ENCODE measurements at regions not wholly inside any gene's neighbourhood (a gene's known extent, or its start where the extent isn't known, plus 50 kb on each side); places are given as distances from the start of the nearest gene placed in this dataset.
A peak's percentile ranks its signal among the peaks of the same experiment; 100 is the strongest.

DNA sequence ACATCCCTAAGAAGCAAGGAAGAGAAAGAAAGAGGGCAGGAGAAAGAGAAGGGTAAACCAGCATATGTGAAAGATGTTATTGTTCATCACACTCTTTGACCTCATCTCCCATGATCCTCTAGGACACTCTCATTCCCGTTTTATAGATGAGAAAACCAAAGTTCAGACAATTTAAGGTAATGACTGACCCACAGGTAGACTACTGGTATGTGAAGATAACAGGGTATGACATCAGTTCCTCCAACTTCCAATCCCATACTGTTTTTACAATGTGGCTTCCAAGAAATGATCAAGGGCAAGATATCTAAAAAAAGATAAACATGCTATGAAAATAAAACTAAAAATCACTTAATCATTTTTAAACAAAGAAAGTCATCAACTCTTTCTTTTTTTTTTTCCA, 95.2 kb upstream of the TNFSF4 start:
- Histone ChIP-seq H3K4me3 (no peak overlapping the region), H3K36me3 (replicated peaks in 1 of 2) (no peaks in the 10 kb centered on the region), H3K9me3 (replicated peaks in 1 of 3) (no peaks in the 10 kb centered on the region), H3K4me1 (replicated peaks in 1 of 2) (peaks cover 0 to 33% of the 10 kb centered on the region in 2 donors), H3K27me3 (no peaks in the 10 kb centered on the region), H3K27ac (no peak overlapping the region)
- intact Hi-C loops (cut with DNase I) = no loop called here
- no peak for TF ChIP-seq POLR2A (IDR thresholded peaks at IDR 0.05)
- TF ChIP-seq, protein P1, sequence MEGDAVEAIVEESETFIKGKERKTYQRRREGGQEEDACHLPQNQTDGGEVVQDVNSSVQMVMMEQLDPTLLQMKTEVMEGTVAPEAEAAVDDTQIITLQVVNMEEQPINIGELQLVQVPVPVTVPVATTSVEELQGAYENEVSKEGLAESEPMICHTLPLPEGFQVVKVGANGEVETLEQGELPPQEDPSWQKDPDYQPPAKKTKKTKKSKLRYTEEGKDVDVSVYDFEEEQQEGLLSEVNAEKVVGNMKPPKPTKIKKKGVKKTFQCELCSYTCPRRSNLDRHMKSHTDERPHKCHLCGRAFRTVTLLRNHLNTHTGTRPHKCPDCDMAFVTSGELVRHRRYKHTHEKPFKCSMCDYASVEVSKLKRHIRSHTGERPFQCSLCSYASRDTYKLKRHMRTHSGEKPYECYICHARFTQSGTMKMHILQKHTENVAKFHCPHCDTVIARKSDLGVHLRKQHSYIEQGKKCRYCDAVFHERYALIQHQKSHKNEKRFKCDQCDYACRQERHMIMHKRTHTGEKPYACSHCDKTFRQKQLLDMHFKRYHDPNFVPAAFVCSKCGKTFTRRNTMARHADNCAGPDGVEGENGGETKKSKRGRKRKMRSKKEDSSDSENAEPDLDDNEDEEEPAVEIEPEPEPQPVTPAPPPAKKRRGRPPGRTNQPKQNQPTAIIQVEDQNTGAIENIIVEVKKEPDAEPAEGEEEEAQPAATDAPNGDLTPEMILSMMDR (IDR thresholded peaks at IDR 0.05) = no peak
- 32 to 52% (median 46%) methylated on average over 1 of the region's 1 CpG for WGBS, 4 donors
- DNase-seq = no peak

DNA sequence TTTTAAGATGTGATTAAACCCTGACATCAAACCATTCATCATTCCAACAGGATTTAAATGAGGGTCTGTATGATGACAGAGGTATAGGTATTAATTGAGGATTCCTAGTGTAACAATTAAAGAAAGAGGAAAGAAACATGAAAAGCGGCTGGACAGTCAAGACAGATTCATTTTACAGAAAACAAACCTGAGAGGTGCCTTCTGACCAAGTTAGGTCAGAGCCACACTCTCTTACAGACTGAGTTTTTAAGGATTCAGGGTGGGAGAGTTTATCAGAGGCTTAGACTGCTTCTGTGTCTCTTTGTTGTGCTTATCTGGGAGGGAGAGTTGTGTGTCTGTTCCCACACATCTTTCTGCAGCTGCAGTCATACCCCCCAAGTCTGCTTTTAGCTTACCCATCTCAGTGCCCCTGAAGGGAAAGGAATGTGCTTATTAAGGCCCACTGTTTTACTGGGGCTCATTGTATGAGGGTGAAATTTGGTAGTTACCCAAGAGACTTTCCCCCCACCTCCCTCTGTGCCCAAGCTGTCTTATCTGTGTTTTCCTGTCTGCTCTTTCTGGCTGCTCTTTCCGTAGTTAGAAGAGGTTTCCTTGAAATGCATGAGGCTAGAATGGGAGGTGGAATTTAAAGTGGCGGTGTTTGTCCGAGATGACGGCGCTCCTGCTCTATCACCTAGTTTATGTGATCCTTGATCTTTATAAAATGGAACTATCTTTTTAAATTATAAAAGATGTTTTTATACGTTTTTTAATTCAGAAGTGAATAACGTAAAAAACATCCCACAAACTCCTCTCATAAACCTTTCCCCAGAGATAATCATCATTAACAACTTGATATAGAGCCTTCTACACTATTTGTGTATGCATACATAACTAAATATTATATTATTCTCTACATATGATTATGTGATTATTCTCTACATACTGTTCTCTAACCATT, 96.0 kb upstream of the TNFSF4 start:
- intact Hi-C loops (cut with DNase I) = no loop called here
- 30 to 46% (median 37%) methylated on average over 8 of the region's 8 CpGs for WGBS, 4 donors
- DNase-seq = peak in 4 of 7 donors; percentile 16 to 41 (median 22)
- no peaks in the 10 kb centered on the region for H3K36me3 ChIP-seq (replicated peaks in 1 of 2)
- no peaks in the 10 kb centered on the region for H3K27me3 ChIP-seq
- TF ChIP-seq, protein P1 (IDR thresholded peaks at IDR 0.05) = no peak
- no peak for TF ChIP-seq POLR2A (IDR thresholded peaks at IDR 0.05)
- H3K4me3 ChIP-seq = no peak overlapping the region
- peaks cover 0 to 33% of the 10 kb centered on the region in 2 donors for H3K4me1 ChIP-seq (replicated peaks in 1 of 2)
- H3K9me3 ChIP-seq (replicated peaks in 1 of 3) = no peaks in the 10 kb centered on the region
- peak overlapping the region in 3 of 5 donors; percentile 2 to 15 (median 8) for H3K27ac ChIP-seq

- DNase-seq = no peak
- H3K9me3 ChIP-seq (replicated peaks in 1 of 3) = no peaks in the 10 kb centered on the region
- H3K4me1 ChIP-seq (replicated peaks in 1 of 2) = peaks cover 0 to 33% of the 10 kb centered on the region in 2 donors
- intact Hi-C loops (cut with DNase I) = no loop called here
- H3K27me3 ChIP-seq = no peaks in the 10 kb centered on the region
- H3K27ac ChIP-seq = no peak overlapping the region
- no peak overlapping the region for H3K4me3 ChIP-seq
- WGBS, 4 donors = 85 to 98% (median 94%) methylated on average over 1 of the region's 1 CpG
- H3K36me3 ChIP-seq (replicated peaks in 1 of 2) = no peaks in the 10 kb centered on the region
- TF ChIP-seq, protein P1 (IDR thresholded peaks at IDR 0.05) = no peak
- TF ChIP-seq POLR2A (IDR thresholded peaks at IDR 0.05) = no peak
Observed at GRCh38 chr1:173303984-173304383, 96.9 kb upstream of the TNFSF4 start.

GRCh38 chr1:173304529-173305227, 97.5 kb upstream of the TNFSF4 start:
- DNase-seq = no peak
- H3K4me3 ChIP-seq = no peak overlapping the region
- no peak overlapping the region for H3K27ac ChIP-seq
- H3K9me3 ChIP-seq (replicated peaks in 1 of 3) = peaks cover 0 to 6% (median 0%) of the 10 kb centered on the region in 3 donors
- TF ChIP-seq, protein P1 (IDR thresholded peaks at IDR 0.05) = no peak
- no peak for TF ChIP-seq POLR2A (IDR thresholded peaks at IDR 0.05)
- H3K4me1 ChIP-seq (replicated peaks in 1 of 2) = peaks cover 0 to 33% of the 10 kb centered on the region in 2 donors
- 72 to 86% (median 79%) methylated on average over 1 of the region's 1 CpG for WGBS, 4 donors
- H3K27me3 ChIP-seq = no peaks in the 10 kb centered on the region
- H3K36me3 ChIP-seq (replicated peaks in 1 of 2) = no peaks in the 10 kb centered on the region
- intact Hi-C loops (cut with DNase I) = no loop called here

Measured in adrenal gland (tissue), 9 donors.